ENCODE measurements at regions not wholly inside any gene's neighbourhood (a gene's known extent, or its start where the extent isn't known, plus 50 kb on each side); places are given as distances from the start of the nearest gene placed in this dataset.
"Not testable (repeated sequence)": the region's sequence is repeated elsewhere in the genome, so short reads cannot be mapped to it uniquely, and the experiment has no call there.

- Mint-ChIP-seq H3K27me3 (no peaks in the 10 kb centered on the region), H3K9me3 (peaks cover 0 to 23% (median 6%) of the 10 kb centered on the region in 7 donors), H3K4me3 (no peak overlapping the region), H3K36me3 (no peaks in the 10 kb centered on the region), H3K4me1 (no peaks in the 10 kb centered on the region), H3K27ac (no peak overlapping the region)
- Histone ChIP-seq H3K4me3 (ENCODE audit: low read depth, low read length) (no peak overlapping the region), H3K36me3 (ENCODE audit: control insufficient read depth, insufficient read depth, low read length) (no peaks in the 10 kb centered on the region), H3K9me3 (ENCODE audit: control insufficient read depth in 2 of 2, low read length in 2 of 2) (peaks cover 0 to 3% of the 10 kb centered on the region in 2 experiments), H3K27ac (ENCODE audit: insufficient read depth, low read length, poor library complexity, severe bottlenecking) (no peak overlapping the region), H3K27me3 (ENCODE audit: control insufficient read depth, insufficient read depth, low read length) (no peaks in the 10 kb centered on the region), H3K4me1 (ENCODE audit: control insufficient read depth, insufficient read depth, low read length, poor library complexity, severe bottlenecking) (no peaks in the 10 kb centered on the region)
- no peak for ATAC-seq (ENCODE audit: low read depth in 2 of 2)
- DNase-seq, result no peak
These were observed 184.9 kb upstream of the FLRT2 start for GRCh38 chr14:85344847-85345570.

- Mint-ChIP-seq H3K36me3 (no peaks in the 10 kb centered on the region), H3K27ac (no peak overlapping the region)
These were observed 179.3 kb upstream of the FLRT2 start for GRCh38 chr14:85350667-85351066.

GRCh38 chr14:85352588-85352987 lies 177.4 kb upstream of the FLRT2 start:
- not testable (repeated sequence) for H3K27me3 ChIP-seq (ENCODE audit: control insufficient read depth, insufficient read depth, low read length); H3K4me3 ChIP-seq (ENCODE audit: low read depth, low read length); H3K4me1 Mint-ChIP-seq; ATAC-seq (ENCODE audit: low read depth in 2 of 2); H3K27ac ChIP-seq (ENCODE audit: insufficient read depth, low read length, poor library complexity, severe bottlenecking); H3K27ac Mint-ChIP-seq; H3K36me3 Mint-ChIP-seq; H3K27me3 Mint-ChIP-seq; DNase-seq; H3K36me3 ChIP-seq (ENCODE audit: control insufficient read depth, insufficient read depth, low read length); H3K4me1 ChIP-seq (ENCODE audit: control insufficient read depth, insufficient read depth, low read length, poor library complexity, severe bottlenecking); H3K4me3 Mint-ChIP-seq
- peaks cover 0 to 15% of the 10 kb centered on the region in 2 experiments for H3K9me3 ChIP-seq (ENCODE audit: control insufficient read depth in 2 of 2, low read length in 2 of 2)
- H3K9me3 Mint-ChIP-seq, result peaks cover 3 to 34% (median 10%) of the 10 kb centered on the region in 7 donors

More at GRCh38 chr14:85350667-85351066, 179.3 kb upstream of the FLRT2 start:
- peaks cover 0 to 33% (median 12%) of the 10 kb centered on the region in 7 donors for H3K9me3 Mint-ChIP-seq
- no peak overlapping the region for H3K4me3 ChIP-seq (ENCODE audit: low read depth, low read length)
- H3K4me3 Mint-ChIP-seq, result no peak overlapping the region
- no peaks in the 10 kb centered on the region for H3K4me1 ChIP-seq (ENCODE audit: control insufficient read depth, insufficient read depth, low read length, poor library complexity, severe bottlenecking)
- H3K27ac ChIP-seq (ENCODE audit: insufficient read depth, low read length, poor library complexity, severe bottlenecking), result no peak overlapping the region
- peaks cover 0 to 15% of the 10 kb centered on the region in 2 experiments for H3K9me3 ChIP-seq (ENCODE audit: control insufficient read depth in 2 of 2, low read length in 2 of 2)
- no peaks in the 10 kb centered on the region for H3K4me1 Mint-ChIP-seq
- no peaks in the 10 kb centered on the region for H3K27me3 ChIP-seq (ENCODE audit: control insufficient read depth, insufficient read depth, low read length)
- DNase-seq (no peak), ATAC-seq (ENCODE audit: low read depth in 2 of 2) (no peak)
- no peaks in the 10 kb centered on the region for H3K27me3 Mint-ChIP-seq
- no peaks in the 10 kb centered on the region for H3K36me3 ChIP-seq (ENCODE audit: control insufficient read depth, insufficient read depth, low read length)

- H3K27me3 Mint-ChIP-seq, result no peaks in the 10 kb centered on the region
- no peaks in the 10 kb centered on the region for H3K36me3 Mint-ChIP-seq
These were observed 172.8 kb upstream of the FLRT2 start for GRCh38 chr14:85357120-85357519.

GRCh38 chr14:85358136-85358785 lies 171.7 kb upstream of the FLRT2 start:
- no peak overlapping the region for H3K4me3 Mint-ChIP-seq

More at GRCh38 chr14:85357120-85357519, 172.8 kb upstream of the FLRT2 start:
- H3K36me3 ChIP-seq (ENCODE audit: control insufficient read depth, insufficient read depth, low read length), result no peaks in the 10 kb centered on the region
- DNase-seq, result no peak
- no peaks in the 10 kb centered on the region for H3K4me1 ChIP-seq (ENCODE audit: control insufficient read depth, insufficient read depth, low read length, poor library complexity, severe bottlenecking)
- Mint-ChIP-seq H3K27ac (no peak overlapping the region), H3K9me3 (peaks cover 2 to 31% (median 7%) of the 10 kb centered on the region in 7 donors), H3K4me1 (no peaks in the 10 kb centered on the region), H3K4me3 (no peak overlapping the region)
- H3K4me3 ChIP-seq (ENCODE audit: low read depth, low read length), result no peak overlapping the region
- no peak overlapping the region for H3K27ac ChIP-seq (ENCODE audit: insufficient read depth, low read length, poor library complexity, severe bottlenecking)
- no peaks in the 10 kb centered on the region for H3K27me3 ChIP-seq (ENCODE audit: control insufficient read depth, insufficient read depth, low read length)
- no peak for ATAC-seq (ENCODE audit: low read depth in 2 of 2)
- peaks cover 0 to 8% of the 10 kb centered on the region in 2 experiments for H3K9me3 ChIP-seq (ENCODE audit: control insufficient read depth in 2 of 2, low read length in 2 of 2)

GRCh38 chr14:85359505-85359904 lies 170.4 kb upstream of the FLRT2 start:
- DNase-seq (no peak), ATAC-seq (ENCODE audit: low read depth in 2 of 2) (no peak)
- Histone ChIP-seq H3K27ac (ENCODE audit: insufficient read depth, low read length, poor library complexity, severe bottlenecking) (no peak overlapping the region), H3K27me3 (ENCODE audit: control insufficient read depth, insufficient read depth, low read length) (no peaks in the 10 kb centered on the region), H3K9me3 (ENCODE audit: control insufficient read depth in 2 of 2, low read length in 2 of 2) (no peaks in the 10 kb centered on the region), H3K4me3 (ENCODE audit: low read depth, low read length) (no peak overlapping the region), H3K36me3 (ENCODE audit: control insufficient read depth, insufficient read depth, low read length) (no peaks in the 10 kb centered on the region), H3K4me1 (ENCODE audit: control insufficient read depth, insufficient read depth, low read length, poor library complexity, severe bottlenecking) (no peaks in the 10 kb centered on the region)
- Mint-ChIP-seq H3K4me3 (no peak overlapping the region), H3K27me3 (no peaks in the 10 kb centered on the region), H3K4me1 (no peaks in the 10 kb centered on the region), H3K36me3 (no peaks in the 10 kb centered on the region), H3K9me3 (peaks cover 4 to 27% (median 5%) of the 10 kb centered on the region in 7 donors), H3K27ac (no peak overlapping the region)

More at GRCh38 chr14:85358136-85358785, 171.7 kb upstream of the FLRT2 start:
- Mint-ChIP-seq H3K9me3 (peaks cover 4 to 38% (median 7%) of the 10 kb centered on the region in 7 donors), H3K4me1 (no peaks in the 10 kb centered on the region), H3K27ac (no peak overlapping the region), H3K27me3 (no peaks in the 10 kb centered on the region), H3K36me3 (no peaks in the 10 kb centered on the region)
- peaks cover 0 to 8% of the 10 kb centered on the region in 2 experiments for H3K9me3 ChIP-seq (ENCODE audit: control insufficient read depth in 2 of 2, low read length in 2 of 2)
- H3K4me3 ChIP-seq (ENCODE audit: low read depth, low read length), result no peak overlapping the region
- no peaks in the 10 kb centered on the region for H3K4me1 ChIP-seq (ENCODE audit: control insufficient read depth, insufficient read depth, low read length, poor library complexity, severe bottlenecking)
- no peaks in the 10 kb centered on the region for H3K36me3 ChIP-seq (ENCODE audit: control insufficient read depth, insufficient read depth, low read length)
- no peaks in the 10 kb centered on the region for H3K27me3 ChIP-seq (ENCODE audit: control insufficient read depth, insufficient read depth, low read length)
- ATAC-seq (ENCODE audit: low read depth in 2 of 2) (no peak), DNase-seq (no peak)
- H3K27ac ChIP-seq (ENCODE audit: insufficient read depth, low read length, poor library complexity, severe bottlenecking), result no peak overlapping the region

GRCh38 chr14:85363358-85363757 lies 166.6 kb upstream of the FLRT2 start:
- peaks cover 0 to 2% of the 10 kb centered on the region in 2 experiments for H3K9me3 ChIP-seq (ENCODE audit: control insufficient read depth in 2 of 2, low read length in 2 of 2)
- no peaks in the 10 kb centered on the region for H3K36me3 Mint-ChIP-seq
- no peak overlapping the region for H3K4me3 ChIP-seq (ENCODE audit: low read depth, low read length)
- no peak for DNase-seq
- no peaks in the 10 kb centered on the region for H3K4me1 Mint-ChIP-seq
- no peaks in the 10 kb centered on the region for H3K36me3 ChIP-seq (ENCODE audit: control insufficient read depth, insufficient read depth, low read length)
- peaks cover 3 to 26% (median 10%) of the 10 kb centered on the region in 7 donors for H3K9me3 Mint-ChIP-seq
- H3K27me3 ChIP-seq (ENCODE audit: control insufficient read depth, insufficient read depth, low read length), result no peaks in the 10 kb centered on the region
- H3K27me3 Mint-ChIP-seq, result no peaks in the 10 kb centered on the region
- no peak overlapping the region for H3K4me3 Mint-ChIP-seq
- H3K4me1 ChIP-seq (ENCODE audit: control insufficient read depth, insufficient read depth, low read length, poor library complexity, severe bottlenecking), result no peaks in the 10 kb centered on the region
- no peak overlapping the region for H3K27ac ChIP-seq (ENCODE audit: insufficient read depth, low read length, poor library complexity, severe bottlenecking)
- no peak for ATAC-seq (ENCODE audit: low read depth in 2 of 2)
- H3K27ac Mint-ChIP-seq, result no peak overlapping the region
